ENCODE measurements at regions not wholly inside any gene's neighbourhood (a gene's known extent, or its start where the extent isn't known, plus 50 kb on each side); places are given as distances from the start of the nearest gene placed in this dataset.
A peak's percentile ranks its signal among the peaks of the same experiment; 100 is the strongest.

- TF ChIP-seq MLX (CRISPR knock-in tag; IDR thresholded peaks at IDR 0.05) = no peak
- 0 out of 2 replicates have a peak, but pooled peaks have one; percentile 7 for TF ChIP-seq KDM2A (CRISPR knock-in tag; IDR thresholded peaks at IDR 0.05; ENCODE audit: borderline replicate concordance, low read depth)
- TF ChIP-seq, protein P1, sequence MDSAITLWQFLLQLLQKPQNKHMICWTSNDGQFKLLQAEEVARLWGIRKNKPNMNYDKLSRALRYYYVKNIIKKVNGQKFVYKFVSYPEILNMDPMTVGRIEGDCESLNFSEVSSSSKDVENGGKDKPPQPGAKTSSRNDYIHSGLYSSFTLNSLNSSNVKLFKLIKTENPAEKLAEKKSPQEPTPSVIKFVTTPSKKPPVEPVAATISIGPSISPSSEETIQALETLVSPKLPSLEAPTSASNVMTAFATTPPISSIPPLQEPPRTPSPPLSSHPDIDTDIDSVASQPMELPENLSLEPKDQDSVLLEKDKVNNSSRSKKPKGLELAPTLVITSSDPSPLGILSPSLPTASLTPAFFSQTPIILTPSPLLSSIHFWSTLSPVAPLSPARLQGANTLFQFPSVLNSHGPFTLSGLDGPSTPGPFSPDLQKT (CRISPR knock-in tag; IDR thresholded peaks at IDR 0.05; ENCODE audit: borderline replicate concordance) = no peak
- TF ChIP-seq, protein P2, sequence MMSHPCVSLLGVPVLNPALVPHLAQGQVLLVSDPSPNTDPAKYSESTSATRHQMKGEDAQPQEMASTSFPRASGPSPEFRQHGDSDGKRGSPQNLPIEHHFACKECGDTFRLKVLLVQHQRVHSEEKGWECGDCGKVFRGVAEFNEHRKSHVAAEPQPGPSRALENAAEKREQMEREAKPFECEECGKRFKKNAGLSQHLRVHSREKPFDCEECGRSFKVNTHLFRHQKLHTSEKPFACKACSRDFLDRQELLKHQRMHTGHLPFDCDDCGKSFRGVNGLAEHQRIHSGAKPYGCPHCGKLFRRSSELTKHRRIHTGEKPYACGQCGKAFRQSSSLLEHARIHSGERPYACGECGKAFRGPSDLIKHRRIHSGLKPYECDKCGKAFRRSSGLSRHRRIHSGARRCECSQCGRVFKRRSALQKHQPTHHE (CRISPR knock-in tag; IDR thresholded peaks at IDR 0.05; ENCODE audit: borderline replicate concordance) = no peak
- TF ChIP-seq KLF16 (CRISPR knock-in tag; IDR thresholded peaks at IDR 0.05) = 0 out of 4 replicates have a peak, but pooled peaks of 1 of the 2 experiments have one; percentile 13
- TF ChIP-seq ZBTB3 (CRISPR knock-in tag; IDR thresholded peaks at IDR 0.05; ENCODE audit: borderline replicate concordance, low read depth) = no peak
- peak; percentile 89 for TF ChIP-seq CEBPG (CRISPR knock-in tag; IDR thresholded peaks at IDR 0.05)
- TF ChIP-seq BCLAF1 (IDR thresholded peaks at IDR 0.05) = no peak
- 0 out of 2 replicates have a peak, but pooled peaks have one; percentile 32 for TF ChIP-seq REL (CRISPR knock-in tag; conservative IDR thresholded peaks at IDR 0.05)
- TF ChIP-seq FOXA1 (IDR thresholded peaks at IDR 0.05) = no peak
- TF ChIP-seq FOXA1 (CRISPR knock-in tag; IDR thresholded peaks at IDR 0.05) = peak; percentile 82
- no peak for TF ChIP-seq TIGD3 (CRISPR knock-in tag; IDR thresholded peaks at IDR 0.05; ENCODE audit: borderline replicate concordance)
- peak; percentile 87 for TF ChIP-seq CEBPB (IDR thresholded peaks at IDR 0.05; ENCODE audit: borderline replicate concordance, low read depth, low read length)
- TF ChIP-seq NCOA1 (CRISPR knock-in tag; IDR thresholded peaks at IDR 0.05) = no peak
Measured at GRCh38 chr11:129323896-129324502, 51.6 kb upstream of the BARX2 start (continued).

Measured in HepG2 (cell line).